ENCODE measurements at regions not wholly inside any gene's neighbourhood (a gene's known extent, or its start where the extent isn't known, plus 50 kb on each side); places are given as distances from the start of the nearest gene placed in this dataset.

GRCh38 chr10:5584895-5585516, 60.2 kb downstream of the CALML3 start:
- Mint-ChIP-seq H3K4me3 (peak overlapping the region; percentile 39), H3K27me3 (ENCODE audit: insufficient read depth) (peaks cover 2% of the 10 kb centered on the region; the same call in 1 of the 2 replicates), H3K9me3 (peaks cover 10% of the 10 kb centered on the region), H3K27ac (peak overlapping the region; percentile 94), H3K36me3 (ENCODE audit: low read depth) (peaks cover 8% of the 10 kb centered on the region), H3K4me1 (ENCODE audit: low read depth) (peaks cover 50% of the 10 kb centered on the region)
- peak; percentile 98 for DNase-seq
- TF ChIP-seq CTCF (IDR thresholded peaks at IDR 0.05) = peak; percentile 33; the same call in 1 of the 2 replicates

GRCh38 chr10:5585517-5586206, 60.9 kb downstream of the CALML3 start:
- TF ChIP-seq CTCF (IDR thresholded peaks at IDR 0.05) = no peak
- H3K9me3 Mint-ChIP-seq = peaks cover 10% of the 10 kb centered on the region
- no peak for DNase-seq
- peak overlapping the region; percentile 39 for H3K4me3 Mint-ChIP-seq
- peaks cover 56% of the 10 kb centered on the region for H3K4me1 Mint-ChIP-seq (ENCODE audit: low read depth)
- peaks cover 8% of the 10 kb centered on the region for H3K36me3 Mint-ChIP-seq (ENCODE audit: low read depth)
- peak overlapping the region; percentile 94 for H3K27ac Mint-ChIP-seq
- H3K27me3 Mint-ChIP-seq (ENCODE audit: insufficient read depth) = peaks cover 2% of the 10 kb centered on the region

- H3K27ac Mint-ChIP-seq = no peak overlapping the region
- peaks cover 68% of the 10 kb centered on the region for H3K4me1 Mint-ChIP-seq (ENCODE audit: low read depth)
- no peak for DNase-seq
- H3K27me3 Mint-ChIP-seq (ENCODE audit: insufficient read depth) = peaks cover 2% of the 10 kb centered on the region
- no peak overlapping the region for H3K4me3 Mint-ChIP-seq
- no peaks in the 10 kb centered on the region for H3K9me3 Mint-ChIP-seq
- peaks cover 5% of the 10 kb centered on the region for H3K36me3 Mint-ChIP-seq (ENCODE audit: low read depth)
- TF ChIP-seq CTCF (IDR thresholded peaks at IDR 0.05) = no peak
Measured at GRCh38 chr10:5587151-5588079, 62.7 kb downstream of the CALML3 start.

GRCh38 chr10:5588080-5588453, 63.3 kb downstream of the CALML3 start:
- H3K9me3 Mint-ChIP-seq = no peaks in the 10 kb centered on the region
- H3K27ac Mint-ChIP-seq = no peak overlapping the region
- no peak overlapping the region for H3K4me3 Mint-ChIP-seq
- no peak for TF ChIP-seq CTCF (IDR thresholded peaks at IDR 0.05)
- DNase-seq = no peak
- H3K36me3 Mint-ChIP-seq (ENCODE audit: low read depth) = peaks cover 9% of the 10 kb centered on the region
- H3K4me1 Mint-ChIP-seq (ENCODE audit: low read depth) = peaks cover 72% of the 10 kb centered on the region
- H3K27me3 Mint-ChIP-seq (ENCODE audit: insufficient read depth) = peaks cover 2% of the 10 kb centered on the region

- no peak overlapping the region; the same call in 1 of the 2 replicates for H3K27ac Mint-ChIP-seq
- H3K36me3 Mint-ChIP-seq (ENCODE audit: low read depth) = peaks cover 9% of the 10 kb centered on the region
- H3K27me3 Mint-ChIP-seq (ENCODE audit: insufficient read depth) = peaks cover 2% of the 10 kb centered on the region
- DNase-seq = no peak
- H3K9me3 Mint-ChIP-seq = no peaks in the 10 kb centered on the region
- no peak overlapping the region for H3K4me3 Mint-ChIP-seq
- H3K4me1 Mint-ChIP-seq (ENCODE audit: low read depth) = peaks cover 77% of the 10 kb centered on the region
- TF ChIP-seq CTCF (IDR thresholded peaks at IDR 0.05) = no peak
Measured at GRCh38 chr10:5588603-5589002, 63.8 kb downstream of the CALML3 start.
